A549 (cell line): ENCODE measurements at regions not wholly inside any gene's neighbourhood (a gene's known extent, or its start where the extent isn't known, plus 50 kb on each side); places are given as distances from the start of the nearest gene placed in this dataset.

Experiments used
- ATAC-seq, 2 experiments: fragments of 200-7000 bp in 1 of 2; fragments of >200 bp in 1 of 2; cut with Nextera tagmentation in 1 of 2; cut with Tn5 transposase in 1 of 2; 3 replicates each; pipeline versions ENCODE4 v1.8.0 to v1.9.1; 2018 to 2020; ENCODE audit warnings: mild to moderate bottlenecking in 1 of 2, moderate library complexity in 1 of 2
- CTCF ChIA-PET: fragments of 300-600 bp; sonication (Branson Sonifier 250); formaldehyde crosslinking; extraction: SDS; loops from one replicate; lab custom pipeline; 2021; ENCODE audit warnings: antibody characterized with exemption, inconsistent platforms; lab: Yijun Ruan, JAX
- POLR2A ChIA-PET: fragments of 350-600 bp; formaldehyde crosslinking; extraction: SDS; loops from one replicate; lab custom pipeline; 2021; ENCODE audit warnings: antibody characterized with exemption, inconsistent platforms; lab: Yijun Ruan, JAX
- DNase-seq, 2 experiments: peaks; one replicate each; pipeline versions ENCODE4 v3.0.0 to v3.0.0-alpha.2; 2011 to 2016; ENCODE audit warnings: low read depth in 1 of 2, low spot score in 1 of 2
- FAIRE-seq: peaks from 2 replicates; lab custom pipeline; 2011; peaks lifted over from hg19 to GRCh38; lab: Jason Lieb, UNC
- H3K27ac ChIP-seq, 2 experiments: fragments of >200 bp; sonication (Bioruptor Twin); formaldehyde crosslinking; 3 replicates each; pipeline ENCODE4 v1.5.1; 2016 to 2017
- H3K4me1 ChIP-seq: fragments of >200 bp; sonication (Bioruptor Twin); formaldehyde crosslinking; 3 replicates; pipeline ENCODE4 v1.6.1; 2016
- H3K4me2 ChIP-seq: fragments of >200 bp; sonication (Bioruptor Twin); formaldehyde crosslinking; 3 replicates; pipeline ENCODE4 v1.6.1; 2016
- H3K4me3 ChIP-seq: fragments of >200 bp; sonication (Bioruptor Twin); formaldehyde crosslinking; 3 replicates; pipeline ENCODE4 v1.5.1; 2016
- H3K9me3 ChIP-seq: fragments of >200 bp; sonication (Bioruptor Twin); formaldehyde crosslinking; 3 replicates; pipeline ENCODE4 v1.6.1; 2016
- CBX8 ChIP-seq: fragments of 200-600 bp; sonication (generic); IDR thresholded peaks from 2 replicates; pipeline ENCODE4 v1.6.1; 2016
- CEBPB ChIP-seq, 2 experiments: fragments of >200 bp in 1 of 2; sonication (Bioruptor Twin) in 1 of 2; formaldehyde crosslinking in 1 of 2; IDR thresholded peaks; 2 replicates each; pipeline ENCODE4 v1.6.1; 2012 to 2016
- CHD2 ChIP-seq: fragments of 150-350 bp; IDR thresholded peaks from 2 replicates; pipeline ENCODE4 v1.6.1; 2014; ENCODE audit warnings: low read length; ENCODE audit not compliant: partially characterized antibody
- EHMT2 ChIP-seq: fragments of 200-600 bp; sonication (generic); IDR thresholded peaks from 2 replicates; pipeline ENCODE4 v1.6.1; 2016; ENCODE audit warnings: antibody characterized with exemption, low read depth, mild to moderate bottlenecking, moderate library complexity
- FOSL2 ChIP-seq, 2 experiments: fragments of 450-650 bp in 1 of 2; fragments of >200 bp in 1 of 2; sonication (Bioruptor Twin) in 1 of 2; formaldehyde crosslinking; IDR thresholded peaks; 2 replicates each; pipeline versions ENCODE4 v1.5.0 to v1.6.1; 2016 to 2020; ENCODE audit warnings: mild to moderate bottlenecking in 1 of 2, moderate library complexity in 1 of 2
- GATA3 ChIP-seq: IDR thresholded peaks from 2 replicates; pipeline ENCODE4 v1.6.1; 2012; ENCODE audit warnings: borderline replicate concordance
- HDAC2 ChIP-seq: fragments of 200-600 bp; sonication (generic); IDR thresholded peaks from 2 replicates; pipeline ENCODE4 v1.6.1; 2016
- HOXA7 ChIP-seq: fragments of 250-450 bp; sonication (Bioruptor Pico); IDR thresholded peaks from 2 replicates; pipeline ENCODE4 v1.5.0; 2020; ENCODE audit warnings: mild to moderate bottlenecking, moderate library complexity
- HOXB5 ChIP-seq: fragments of 250-450 bp; sonication (Bioruptor Pico); IDR thresholded peaks from 2 replicates; pipeline ENCODE4 v1.5.0; 2020; ENCODE audit warnings: mild to moderate bottlenecking, moderate library complexity
- JUN ChIP-seq, 2 experiments: fragments of >200 bp; sonication (Bioruptor Twin); formaldehyde crosslinking; IDR thresholded peaks; 2 replicates in 1 of 2; 3 replicates in 1 of 2; pipeline ENCODE4 v1.6.1; 2016 to 2017
- JUNB ChIP-seq: fragments of >200 bp; sonication (Bioruptor Twin); formaldehyde crosslinking; IDR thresholded peaks from 2 replicates; pipeline ENCODE4 v1.6.1; 2016
- MAFK ChIP-seq: fragments of 450-650 bp; IDR thresholded peaks from 2 replicates; pipeline ENCODE4 v1.6.1; 2014; ENCODE audit not compliant: partially characterized antibody
- MAX ChIP-seq: IDR thresholded peaks from 2 replicates; pipeline ENCODE4 v1.6.1; 2012
- MAZ ChIP-seq: fragments of 150-350 bp; IDR thresholded peaks from 2 replicates; pipeline ENCODE4 v1.6.1; 2014; ENCODE audit warnings: antibody characterized with exemption, low read depth, low read length, borderline replicate concordance
- MYC ChIP-seq: IDR thresholded peaks from 2 replicates; pipeline ENCODE4 v1.6.1; 2012; ENCODE audit warnings: mild to moderate bottlenecking, inconsistent platforms, low read length, improper control_type of control experiment, borderline replicate concordance
- NPAS2 ChIP-seq: fragments of 250-450 bp; sonication (Bioruptor Pico); IDR thresholded peaks from 2 replicates; pipeline ENCODE4 v1.8.0; 2022; ENCODE audit warnings: mild to moderate bottlenecking, moderate library complexity, borderline replicate concordance
- RAD21 ChIP-seq, 2 experiments: fragments of >200 bp in 1 of 2; sonication (Bioruptor Twin) in 1 of 2; formaldehyde crosslinking in 1 of 2; IDR thresholded peaks in 1 of 2; conservative IDR thresholded peaks in 1 of 2; 2 replicates in 1 of 2; 3 replicates in 1 of 2; pipeline ENCODE4 v1.6.1; 2012 to 2018; ENCODE audit warnings: inconsistent platforms in 1 of 2
- RARB ChIP-seq: fragments of 250-450 bp; sonication (Bioruptor Pico); IDR thresholded peaks from 2 replicates; pipeline ENCODE4 v1.8.0; 2021; ENCODE audit warnings: mild to moderate bottlenecking, moderate library complexity
- RCOR1 ChIP-seq: fragments of 150-350 bp; IDR thresholded peaks from 2 replicates; pipeline ENCODE4 v1.6.1; 2014; ENCODE audit warnings: antibody characterized with exemption, low read length, low read depth
- RFX5 ChIP-seq: fragments of 450-650 bp; IDR thresholded peaks from 2 replicates; pipeline ENCODE4 v1.7.1; 2014; ENCODE audit warnings: antibody characterized with exemption, mild to moderate bottlenecking, moderate library complexity
- SMC3 ChIP-seq: fragments of >200 bp; sonication (Bioruptor Twin); formaldehyde crosslinking; IDR thresholded peaks from 3 replicates; pipeline ENCODE4 v1.6.1; 2018; ENCODE audit warnings: inconsistent platforms
- SREBF2 ChIP-seq: fragments of 450-650 bp; IDR thresholded peaks from 2 replicates; pipeline ENCODE4 v1.6.1; 2014; ENCODE audit warnings: mild to moderate bottlenecking, moderate library complexity
- TFCP2L1 ChIP-seq: fragments of 250-450 bp; sonication (Bioruptor Pico); IDR thresholded peaks from 2 replicates; pipeline ENCODE4 v1.5.0; 2021; ENCODE audit warnings: mild to moderate bottlenecking
- TP53 ChIP-seq: fragments of 250-450 bp; sonication (Bioruptor Pico); IDR thresholded peaks from 2 replicates; pipeline ENCODE4 v1.5.0; 2021; ENCODE audit warnings: mild to moderate bottlenecking, moderate library complexity
- USF2 ChIP-seq: fragments of 450-650 bp; IDR thresholded peaks from 2 replicates; pipeline ENCODE4 v1.6.1; 2014; ENCODE audit warnings: antibody characterized with exemption
- ZC3H11A ChIP-seq: fragments of 450-650 bp; IDR thresholded peaks from 2 replicates; pipeline ENCODE4 v1.6.1; 2014; ENCODE audit warnings: antibody characterized with exemption, mild to moderate bottlenecking
- ZFP36 ChIP-seq: fragments of 450-650 bp; IDR thresholded peaks from 2 replicates; pipeline ENCODE4 v1.6.1; 2014; ENCODE audit warnings: borderline replicate concordance; ENCODE audit not compliant: partially characterized antibody
- ZNF302 ChIP-seq: fragments of 250-450 bp; sonication (Bioruptor Pico); IDR thresholded peaks from 2 replicates; pipeline ENCODE4 v1.9.0; 2021; ENCODE audit warnings: inconsistent platforms, mild to moderate bottlenecking, moderate library complexity
- ZSCAN20 ChIP-seq: fragments of 250-450 bp; sonication (Bioruptor Pico); IDR thresholded peaks from 2 replicates; pipeline ENCODE4 v1.8.0; 2022; ENCODE audit warnings: mild to moderate bottlenecking, moderate library complexity
- WGBS: methylation state at CpG from one replicate; pipeline ENCODE4 v1.1.6; 2017; ENCODE audit errors: missing lambda C conversion rate; 5-methylcytosine and 5-hydroxymethylcytosine counted together
- TF ChIP-seq, protein P1 (sequence below): fragments of 150-350 bp; IDR thresholded peaks from 2 replicates; pipeline ENCODE4 v1.6.1; 2014; ENCODE audit warnings: low read depth, mild to moderate bottlenecking, low read length
- TF ChIP-seq, protein P2 (sequence below): IDR thresholded peaks from 2 replicates; pipeline ENCODE4 v1.6.1; 2012; ENCODE audit warnings: low read depth, borderline replicate concordance

DNA sequence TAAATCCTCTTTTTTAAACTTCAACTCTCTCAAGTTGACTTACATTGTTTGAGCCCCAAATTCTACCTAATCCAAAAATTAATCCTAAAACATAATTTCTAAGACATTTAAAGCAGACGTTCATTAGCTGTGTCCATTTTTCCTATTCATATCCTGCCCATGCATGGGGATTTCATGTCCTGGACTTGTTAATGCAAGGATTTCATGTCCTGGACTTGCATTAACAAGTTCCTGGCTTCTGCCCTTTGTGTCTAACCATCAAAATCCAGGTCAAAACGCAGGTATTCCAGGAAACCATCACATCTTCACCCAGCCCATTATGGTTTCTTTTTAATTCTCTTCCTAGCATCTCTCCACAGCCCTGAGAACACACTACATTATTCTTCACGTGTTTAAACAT lies 454.9 kb downstream of the KLF5 start:
- ATAC-seq (no peak), FAIRE-seq (no peak)
- H3K4me2 ChIP-seq, result no peak overlapping the region
- no peak overlapping the region for H3K27ac ChIP-seq
- no peaks in the 10 kb centered on the region for H3K4me1 ChIP-seq
- H3K9me3 ChIP-seq, result no peaks in the 10 kb centered on the region
- CTCF ChIA-PET, result no interaction called here
- H3K4me3 ChIP-seq, result no peak overlapping the region
- TF ChIP-seq RAD21 (conservative IDR thresholded peaks at IDR 0.05 in 1 of 2, IDR thresholded peaks at IDR 0.05 in 1 of 2) (no peak), HOXA7 (CRISPR knock-in tag) (no peak)
- TF ChIP-seq, all 56 proteins: peak for 0
- WGBS, result 56% methylated on average over 3 of the region's 3 CpGs
- POLR2A ChIA-PET, result no interaction called here
- no peak for DNase-seq

DNA sequence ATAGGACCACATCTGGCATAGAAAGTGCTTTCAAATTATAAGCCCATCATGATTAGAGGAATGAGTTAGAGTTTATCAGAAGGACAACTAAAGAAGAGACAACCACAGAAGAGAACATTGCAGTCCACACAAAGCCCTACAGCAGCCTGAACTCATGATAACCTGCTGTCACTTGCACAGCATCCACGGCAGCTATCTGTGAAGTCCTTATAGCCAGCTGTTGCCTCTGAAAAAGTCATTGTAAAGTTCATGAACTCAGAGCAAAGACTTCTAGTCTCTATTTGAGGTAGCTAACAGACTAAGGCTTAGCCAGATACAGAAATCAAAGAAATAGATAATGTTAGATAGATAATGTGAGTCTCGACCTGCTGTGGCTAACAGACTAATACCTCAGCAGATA lies 450.0 kb downstream of the KLF5 start:
- POLR2A ChIA-PET, result no interaction called here
- DNase-seq, result no peak
- H3K9me3 ChIP-seq, result no peaks in the 10 kb centered on the region
- CTCF ChIA-PET, result no interaction called here
- WGBS, result 87% methylated on average over 2 of the region's 2 CpGs
- TF ChIP-seq MAX (no peak), JUNB (no peak), MAFK (no peak), EHMT2 (no peak), RARB (no peak), RCOR1 (no peak), CEBPB (IDR thresholded peaks at IDR 0.05) (no peak), ZC3H11A (no peak), FOSL2 (IDR thresholded peaks at IDR 0.05) (no peak), FOSL2 (CRISPR knock-in tag; IDR thresholded peaks at IDR 0.05) (no peak), ZSCAN20 (CRISPR knock-in tag) (no peak), MYC (no peak), RFX5 (no peak), TP53 (CRISPR knock-in tag) (no peak), SMC3 (no peak)
- TF ChIP-seq, protein P1, sequence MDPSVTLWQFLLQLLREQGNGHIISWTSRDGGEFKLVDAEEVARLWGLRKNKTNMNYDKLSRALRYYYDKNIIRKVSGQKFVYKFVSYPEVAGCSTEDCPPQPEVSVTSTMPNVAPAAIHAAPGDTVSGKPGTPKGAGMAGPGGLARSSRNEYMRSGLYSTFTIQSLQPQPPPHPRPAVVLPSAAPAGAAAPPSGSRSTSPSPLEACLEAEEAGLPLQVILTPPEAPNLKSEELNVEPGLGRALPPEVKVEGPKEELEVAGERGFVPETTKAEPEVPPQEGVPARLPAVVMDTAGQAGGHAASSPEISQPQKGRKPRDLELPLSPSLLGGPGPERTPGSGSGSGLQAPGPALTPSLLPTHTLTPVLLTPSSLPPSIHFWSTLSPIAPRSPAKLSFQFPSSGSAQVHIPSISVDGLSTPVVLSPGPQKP, result no peak
- no peak for FAIRE-seq
- ATAC-seq, result no peak
- H3K4me2 ChIP-seq, result no peak overlapping the region
- H3K4me1 ChIP-seq, result no peaks in the 10 kb centered on the region
- no peak overlapping the region for H3K4me3 ChIP-seq
- no peak overlapping the region for H3K27ac ChIP-seq

DNA sequence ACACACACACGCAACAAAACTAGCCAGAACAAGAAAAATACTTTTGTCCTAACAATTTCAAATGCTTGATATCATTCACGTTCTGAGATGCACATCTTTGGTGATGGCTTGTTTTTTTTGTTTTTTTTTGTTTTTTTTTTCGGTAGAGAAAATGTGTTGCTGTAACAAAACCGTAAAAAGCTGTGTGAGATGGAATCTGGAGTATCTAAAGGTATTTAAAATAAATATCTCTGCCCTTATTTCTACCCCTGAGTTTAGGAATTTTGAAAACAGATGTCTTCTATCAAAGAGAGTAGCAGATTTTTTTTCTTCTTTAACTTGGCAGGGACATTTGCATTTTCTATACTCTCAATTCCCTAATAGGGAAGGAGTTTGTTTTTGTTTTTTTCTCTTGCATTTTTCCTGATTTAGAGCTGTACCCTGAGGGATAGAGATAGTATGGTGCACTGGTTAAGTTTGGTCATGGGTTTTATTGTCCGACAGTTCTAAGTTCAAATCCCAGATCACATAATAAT lies 446.6 kb downstream of the KLF5 start:
- no peak for DNase-seq
- no peaks in the 10 kb centered on the region for H3K4me1 ChIP-seq
- ChIA-PET POLR2A (no interaction called here), CTCF (interaction anchor here (0.6 kb wide), 1 partner anchor 1752 kb away, joined by 3 read pairs; no protein-coding TSS in a partner anchor)
- H3K4me3 ChIP-seq, result no peak overlapping the region
- H3K4me2 ChIP-seq, result no peak overlapping the region
- 85% methylated on average over 5 of the region's 5 CpGs for WGBS
- TF ChIP-seq HOXB5 (CRISPR knock-in tag) (no peak), CHD2 (no peak), CBX8 (no peak), TFCP2L1 (no peak), EHMT2 (no peak), SMC3 (no peak), JUN (IDR thresholded peaks at IDR 0.05) (no peak), USF2 (no peak), ZNF302 (CRISPR knock-in tag) (no peak), MAZ (no peak), GATA3 (no peak), ZFP36 (no peak), MAFK (no peak), RFX5 (no peak), NPAS2 (no peak), TP53 (CRISPR knock-in tag) (no peak), SREBF2 (no peak), HDAC2 (no peak)
- TF ChIP-seq, protein P2, sequence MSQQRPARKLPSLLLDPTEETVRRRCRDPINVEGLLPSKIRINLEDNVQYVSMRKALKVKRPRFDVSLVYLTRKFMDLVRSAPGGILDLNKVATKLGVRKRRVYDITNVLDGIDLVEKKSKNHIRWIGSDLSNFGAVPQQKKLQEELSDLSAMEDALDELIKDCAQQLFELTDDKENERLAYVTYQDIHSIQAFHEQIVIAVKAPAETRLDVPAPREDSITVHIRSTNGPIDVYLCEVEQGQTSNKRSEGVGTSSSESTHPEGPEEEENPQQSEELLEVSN, result no peak
- TF ChIP-seq, protein P1, result no peak
- no peak for ATAC-seq
- H3K27ac ChIP-seq, result no peak overlapping the region
- no peaks in the 10 kb centered on the region for H3K9me3 ChIP-seq
- no peak for FAIRE-seq
